Neutrophil (primary cell): ENCODE measurements at regions not wholly inside any gene's neighbourhood (a gene's known extent, or its start where the extent isn't known, plus 50 kb on each side); places are given as distances from the start of the nearest gene placed in this dataset.
"Not testable (repeated sequence)": the region's sequence is repeated elsewhere in the genome, so short reads cannot be mapped to it uniquely, and the experiment has no call there.

ENCODE experiments used
- H3K27ac ChIP-seq: fragments of 200-600 bp; sonication (generic); 2 replicates; pipeline ENCODE4 v1.5.1; 2016; ENCODE audit warnings: mild to moderate bottlenecking, moderate library complexity
- H3K27me3 ChIP-seq: fragments of 200-600 bp; sonication (generic); 2 replicates; pipeline ENCODE4 v1.6.0; 2016; ENCODE audit warnings: mild to moderate bottlenecking
- H3K36me3 ChIP-seq: fragments of 200-600 bp; sonication (generic); 2 replicates; pipeline ENCODE4 v1.5.1; 2017
- H3K4me1 ChIP-seq, 2 experiments: fragments of 200-600 bp in 1 of 2; sonication (generic) in 1 of 2; 1 replicate in 1 of 2; 2 replicates in 1 of 2; pipeline versions ENCODE4 v1.5.1 to v1.6.1; 2013 to 2016; ENCODE audit warnings: low read depth in 1 of 2, low read length in 1 of 2, mild to moderate bottlenecking in 1 of 2, moderate library complexity in 1 of 2; ENCODE audit not compliant: control insufficient read depth in 1 of 2, insufficient read depth in 1 of 2
- H3K4me3 ChIP-seq, 2 experiments: fragments of 200-600 bp in 1 of 2; sonication (generic) in 1 of 2; 1 replicate in 1 of 2; 2 replicates in 1 of 2; pipeline ENCODE4 v1.5.1; 2013 to 2016; ENCODE audit warnings: low read depth in 1 of 2, low read length in 1 of 2, mild to moderate bottlenecking in 1 of 2, moderate library complexity in 1 of 2
- H3K9me3 ChIP-seq: fragments of 200-600 bp; sonication (generic); 2 replicates; pipeline ENCODE4 v1.5.1; 2016
- CTCF ChIP-seq: fragments of 200-600 bp; sonication (generic); IDR thresholded peaks from 2 replicates; pipeline ENCODE4 v1.5.1; 2016; ENCODE audit warnings: antibody characterized with exemption

GRCh38 chr4:184335520-184335919, 117.8 kb upstream of the ENPP6 start:
- H3K27ac ChIP-seq: peak overlapping the region; percentile 90
- peaks cover 53 to 70% of the 10 kb centered on the region in 2 experiments for H3K4me1 ChIP-seq
- H3K36me3 ChIP-seq: no peaks in the 10 kb centered on the region
- no peak overlapping the region for H3K4me3 ChIP-seq
- H3K27me3 ChIP-seq: no peaks in the 10 kb centered on the region
- no peaks in the 10 kb centered on the region for H3K9me3 ChIP-seq
- no peak for TF ChIP-seq CTCF

GRCh38 chr4:184333446-184333845, 115.8 kb upstream of the ENPP6 start:
- H3K27ac ChIP-seq: peak overlapping the region; percentile 90
- H3K36me3 ChIP-seq, H3K9me3 ChIP-seq, H3K27me3 ChIP-seq: not testable (repeated sequence)
- peaks cover 43 to 72% of the 10 kb centered on the region in 2 experiments for H3K4me1 ChIP-seq
- peak overlapping the region in 1 of 2 experiments; percentile 6 for H3K4me3 ChIP-seq

GRCh38 chr4:184331268-184331995, 113.8 kb upstream of the ENPP6 start:
- Histone ChIP-seq H3K9me3 (no peaks in the 10 kb centered on the region), H3K36me3 (no peaks in the 10 kb centered on the region), H3K4me3 (peak overlapping the region in 1 of 2 experiments; percentile 13), H3K27ac (peak overlapping the region; percentile 90), H3K27me3 (no peaks in the 10 kb centered on the region), H3K4me1 (peaks cover 54 to 86% of the 10 kb centered on the region in 2 experiments)
- no peak for TF ChIP-seq CTCF

- not testable (repeated sequence) for H3K9me3 ChIP-seq
Measured at GRCh38 chr4:184330517-184331094, 112.9 kb upstream of the ENPP6 start.

GRCh38 chr4:184329659-184330400, 112.2 kb upstream of the ENPP6 start:
- Histone ChIP-seq H3K27ac (peak overlapping the region; percentile 90), H3K27me3 (no peaks in the 10 kb centered on the region), H3K4me1 (peaks cover 44 to 76% of the 10 kb centered on the region in 2 experiments), H3K36me3 (no peaks in the 10 kb centered on the region), H3K4me3 (no peak overlapping the region), H3K9me3 (no peaks in the 10 kb centered on the region)
- TF ChIP-seq CTCF: no peak

More at GRCh38 chr4:184330517-184331094, 112.9 kb upstream of the ENPP6 start:
- not testable (repeated sequence) for H3K27me3 ChIP-seq, H3K4me3 ChIP-seq, H3K36me3 ChIP-seq
- peaks cover 51 to 84% of the 10 kb centered on the region in 2 experiments for H3K4me1 ChIP-seq
- peak overlapping the region; percentile 90 for H3K27ac ChIP-seq

- Histone ChIP-seq H3K27me3 (no peaks in the 10 kb centered on the region), H3K36me3 (no peaks in the 10 kb centered on the region), H3K4me1 (peaks cover 43 to 70% of the 10 kb centered on the region in 2 experiments), H3K4me3 (no peak overlapping the region), H3K9me3 (no peaks in the 10 kb centered on the region), H3K27ac (peak overlapping the region; percentile 90)
- TF ChIP-seq CTCF: no peak
Measured at GRCh38 chr4:184329235-184329634, 111.6 kb upstream of the ENPP6 start.
